Memory B cell (primary cell): ENCODE measurements at regions not wholly inside any gene's neighbourhood (a gene's known extent, or its start where the extent isn't known, plus 50 kb on each side); places are given as distances from the start of the nearest gene placed in this dataset.
A peak's percentile ranks its signal among the peaks of the same experiment; 100 is the strongest.

Experiments
- ATAC-seq: fragments of 150-1000 bp; cut with Tn5 transposase; 2 replicates; pipeline ENCODE4 v1.10.0; 2021; ENCODE audit warnings: low read depth, mild to moderate bottlenecking, moderate library complexity
- DNase-seq, 2 donors: peaks; one replicate each; pipeline ENCODE4 v3.0.0; 2022; ENCODE audit warnings: low spot score in 2 of 2
- H3K27ac Mint-ChIP-seq: one replicate; pipeline ENCODE4 v1.8.0; 2022; ENCODE audit warnings: mild to moderate bottlenecking, moderate library complexity, mixed read lengths
- H3K27me3 Mint-ChIP-seq: one replicate; pipeline ENCODE4 v1.8.0; 2022; ENCODE audit warnings: mixed read lengths
- H3K36me3 Mint-ChIP-seq: one replicate; pipeline ENCODE4 v1.8.0; 2022; ENCODE audit warnings: mild to moderate bottlenecking, mixed read lengths
- H3K4me1 Mint-ChIP-seq: one replicate; pipeline ENCODE4 v1.8.0; 2022; ENCODE audit warnings: mixed read lengths
- H3K4me3 Mint-ChIP-seq: one replicate; pipeline ENCODE4 v1.8.0; 2022; ENCODE audit warnings: mild to moderate bottlenecking, moderate library complexity, mixed read lengths
- H3K9me3 Mint-ChIP-seq: one replicate; pipeline ENCODE4 v1.8.0; 2022; ENCODE audit warnings: mixed read lengths

GRCh38 chr17:5772720-5773119 lies 188.4 kb upstream of the NLRP1 start:
- Mint-ChIP-seq H3K4me1 (no peaks in the 10 kb centered on the region), H3K9me3 (no peaks in the 10 kb centered on the region), H3K36me3 (no peaks in the 10 kb centered on the region), H3K27me3 (peaks cover 11% of the 10 kb centered on the region), H3K4me3 (no peak overlapping the region), H3K27ac (no peak overlapping the region)
- no peak for ATAC-seq
- DNase-seq = no peak

GRCh38 chr17:5773816-5774360 lies 189.6 kb upstream of the NLRP1 start:
- Mint-ChIP-seq H3K4me3 (no peak overlapping the region), H3K27ac (no peak overlapping the region), H3K9me3 (no peaks in the 10 kb centered on the region), H3K4me1 (no peaks in the 10 kb centered on the region), H3K36me3 (no peaks in the 10 kb centered on the region), H3K27me3 (peaks cover 7% of the 10 kb centered on the region)
- DNase-seq (no peak), ATAC-seq (no peak)

- peaks cover 10% of the 10 kb centered on the region for H3K27me3 Mint-ChIP-seq
Observed at GRCh38 chr17:5775098-5775497, 190.8 kb upstream of the NLRP1 start.

GRCh38 chr17:5780476-5780875 lies 196.2 kb upstream of the NLRP1 start:
- Mint-ChIP-seq H3K9me3 (peaks cover 10% of the 10 kb centered on the region), H3K4me1 (no peaks in the 10 kb centered on the region), H3K4me3 (no peak overlapping the region), H3K27me3 (peaks cover 10% of the 10 kb centered on the region), H3K27ac (no peak overlapping the region), H3K36me3 (no peaks in the 10 kb centered on the region)
- DNase-seq = no peak
- no peak for ATAC-seq

More at GRCh38 chr17:5775098-5775497, 190.8 kb upstream of the NLRP1 start:
- Mint-ChIP-seq H3K4me3 (no peak overlapping the region), H3K27ac (no peak overlapping the region), H3K9me3 (no peaks in the 10 kb centered on the region), H3K4me1 (no peaks in the 10 kb centered on the region), H3K36me3 (no peaks in the 10 kb centered on the region)
- DNase-seq (no peak), ATAC-seq (no peak)

GRCh38 chr17:5781236-5781927 lies 197.1 kb upstream of the NLRP1 start:
- peaks cover 10% of the 10 kb centered on the region for H3K9me3 Mint-ChIP-seq
- no peak for DNase-seq
- H3K4me1 Mint-ChIP-seq = no peaks in the 10 kb centered on the region
- no peak for ATAC-seq
- H3K27ac Mint-ChIP-seq = no peak overlapping the region
- H3K36me3 Mint-ChIP-seq = no peaks in the 10 kb centered on the region
- H3K27me3 Mint-ChIP-seq = peaks cover 10% of the 10 kb centered on the region
- no peak overlapping the region for H3K4me3 Mint-ChIP-seq

GRCh38 chr17:5783269-5783668 lies 199.0 kb upstream of the NLRP1 start:
- no peaks in the 10 kb centered on the region for H3K4me1 Mint-ChIP-seq
- peaks cover 10% of the 10 kb centered on the region for H3K9me3 Mint-ChIP-seq
- H3K27me3 Mint-ChIP-seq = peaks cover 7% of the 10 kb centered on the region

GRCh38 chr17:5783851-5784250 lies 199.5 kb upstream of the NLRP1 start:
- no peak for DNase-seq
- Mint-ChIP-seq H3K4me3 (no peak overlapping the region), H3K9me3 (peaks cover 10% of the 10 kb centered on the region), H3K27ac (no peak overlapping the region), H3K36me3 (no peaks in the 10 kb centered on the region), H3K27me3 (peaks cover 7% of the 10 kb centered on the region), H3K4me1 (no peaks in the 10 kb centered on the region)
- ATAC-seq = no peak

More at GRCh38 chr17:5783269-5783668, 199.0 kb upstream of the NLRP1 start:
- Mint-ChIP-seq H3K27ac (no peak overlapping the region), H3K36me3 (no peaks in the 10 kb centered on the region), H3K4me3 (no peak overlapping the region)
- no peak for DNase-seq
- no peak for ATAC-seq

- Mint-ChIP-seq H3K27ac (no peak overlapping the region), H3K9me3 (peaks cover 10% of the 10 kb centered on the region), H3K27me3 (peaks cover 7% of the 10 kb centered on the region), H3K36me3 (no peaks in the 10 kb centered on the region), H3K4me3 (no peak overlapping the region), H3K4me1 (no peaks in the 10 kb centered on the region)
- DNase-seq (no peak), ATAC-seq (no peak)
Observed at GRCh38 chr17:5784791-5785190, 200.5 kb upstream of the NLRP1 start.

- Mint-ChIP-seq H3K36me3 (no peaks in the 10 kb centered on the region), H3K4me1 (no peaks in the 10 kb centered on the region), H3K27ac (no peak overlapping the region), H3K27me3 (peaks cover 9% of the 10 kb centered on the region), H3K9me3 (peaks cover 10% of the 10 kb centered on the region), H3K4me3 (no peak overlapping the region)
- DNase-seq = no peak
- no peak for ATAC-seq
Observed at GRCh38 chr17:5785338-5785737, 201.0 kb upstream of the NLRP1 start.

- Mint-ChIP-seq H3K9me3 (peaks cover 6% of the 10 kb centered on the region), H3K4me1 (no peaks in the 10 kb centered on the region), H3K36me3 (no peaks in the 10 kb centered on the region), H3K4me3 (no peak overlapping the region), H3K27me3 (peaks cover 5% of the 10 kb centered on the region), H3K27ac (no peak overlapping the region)
- no peak for DNase-seq
- peak; percentile 52 for ATAC-seq
Observed at GRCh38 chr17:5785867-5786509, 201.7 kb upstream of the NLRP1 start.

GRCh38 chr17:5786510-5786875 lies 202.2 kb upstream of the NLRP1 start:
- no peak for ATAC-seq
- H3K27ac Mint-ChIP-seq = no peak overlapping the region
- no peaks in the 10 kb centered on the region for H3K4me1 Mint-ChIP-seq
- H3K36me3 Mint-ChIP-seq = no peaks in the 10 kb centered on the region
- peaks cover 5% of the 10 kb centered on the region for H3K27me3 Mint-ChIP-seq
- no peak for DNase-seq
- H3K4me3 Mint-ChIP-seq = no peak overlapping the region
- peaks cover 6% of the 10 kb centered on the region for H3K9me3 Mint-ChIP-seq

- DNase-seq (no peak), ATAC-seq (no peak)
- no peak overlapping the region for H3K4me3 Mint-ChIP-seq
- H3K36me3 Mint-ChIP-seq = no peaks in the 10 kb centered on the region
- no peak overlapping the region for H3K27ac Mint-ChIP-seq
- no peaks in the 10 kb centered on the region for H3K4me1 Mint-ChIP-seq
- peaks cover 10% of the 10 kb centered on the region for H3K9me3 Mint-ChIP-seq
- peaks cover 5% of the 10 kb centered on the region for H3K27me3 Mint-ChIP-seq
Observed at GRCh38 chr17:5788266-5788900, 204.1 kb upstream of the NLRP1 start.

- peaks cover 8% of the 10 kb centered on the region for H3K9me3 Mint-ChIP-seq
- no peak overlapping the region for H3K4me3 Mint-ChIP-seq
- no peaks in the 10 kb centered on the region for H3K4me1 Mint-ChIP-seq
- no peaks in the 10 kb centered on the region for H3K36me3 Mint-ChIP-seq
- ATAC-seq = no peak
- no peak overlapping the region for H3K27ac Mint-ChIP-seq
- H3K27me3 Mint-ChIP-seq = peaks cover 5% of the 10 kb centered on the region
- DNase-seq = no peak
Observed at GRCh38 chr17:5789528-5789927, 205.2 kb upstream of the NLRP1 start.

GRCh38 chr17:5793157-5793556 lies 208.8 kb upstream of the NLRP1 start:
- DNase-seq = no peak
- peaks cover 5% of the 10 kb centered on the region for H3K9me3 Mint-ChIP-seq
- H3K27me3 Mint-ChIP-seq = peaks cover 14% of the 10 kb centered on the region
- no peak for ATAC-seq
- no peaks in the 10 kb centered on the region for H3K4me1 Mint-ChIP-seq
- no peaks in the 10 kb centered on the region for H3K36me3 Mint-ChIP-seq
- no peak overlapping the region for H3K27ac Mint-ChIP-seq
- no peak overlapping the region for H3K4me3 Mint-ChIP-seq
